Keratinocyte (primary cell): ENCODE measurements at regions not wholly inside any gene's neighbourhood (a gene's known extent, or its start where the extent isn't known, plus 50 kb on each side); places are given as distances from the start of the nearest gene placed in this dataset.

Source experiments
- DNase-seq: peaks from one replicate; pipeline ENCODE4 v3.0.0-alpha.2; 2011; ENCODE audit warnings: low read depth, missing footprints, low spot score
- FAIRE-seq: peaks from 2 replicates; lab custom pipeline; 2011; peaks lifted over from hg19 to GRCh38; lab: Jason Lieb, UNC
- H2AFZ ChIP-seq: 2 replicates; pipeline ENCODE4 v1.6.0; 2012; ENCODE audit warnings: low read length, control low read depth, inconsistent platforms; ENCODE audit not compliant: control insufficient read depth
- H3K27ac ChIP-seq: 2 replicates; pipeline ENCODE4 v1.5.1; 2011; ENCODE audit warnings: low read length; ENCODE audit not compliant: control insufficient read depth, insufficient read depth
- H3K27me3 ChIP-seq: 3 replicates; pipeline ENCODE4 v1.6.0; 2011; ENCODE audit warnings: low read length; ENCODE audit not compliant: control insufficient read depth, insufficient read depth; ENCODE audit errors: extremely low read depth
- H3K36me3 ChIP-seq, 2 experiments: 2 replicates in 1 of 2; 3 replicates in 1 of 2; pipeline ENCODE4 v1.5.1; 2011; ENCODE audit warnings: low read length in 2 of 2, mild to moderate bottlenecking in 1 of 2; ENCODE audit not compliant: control insufficient read depth in 2 of 2, insufficient read depth in 2 of 2; ENCODE audit errors: extremely low read depth in 1 of 2
- H3K4me1 ChIP-seq: 3 replicates; pipeline ENCODE4 v1.5.1; 2011; ENCODE audit warnings: low read length; ENCODE audit not compliant: control insufficient read depth, insufficient read depth; ENCODE audit errors: extremely low read depth
- H3K4me2 ChIP-seq: 3 replicates; pipeline ENCODE4 v1.6.0; 2011; ENCODE audit warnings: low read depth, low read length; ENCODE audit not compliant: control insufficient read depth, insufficient read depth; ENCODE audit errors: extremely low read depth
- H3K4me3 ChIP-seq, 3 experiments: fragments of 200-600 bp in 1 of 3; sonication (generic) in 1 of 3; 2 replicates in 2 of 3; 3 replicates in 1 of 3; pipeline ENCODE4 v1.5.1; 2011 to 2016; ENCODE audit warnings: low read length in 3 of 3, mild to moderate bottlenecking in 3 of 3, control low read depth in 2 of 3, inconsistent platforms in 1 of 3, low read depth in 1 of 3, mixed read lengths in 1 of 3, mixed run types in 1 of 3, moderate library complexity in 1 of 3; ENCODE audit not compliant: control insufficient read depth in 2 of 3, insufficient read depth in 2 of 3; ENCODE audit errors: extremely low read depth in 1 of 3
- H3K79me2 ChIP-seq: 2 replicates; pipeline ENCODE4 v1.6.0; 2012; ENCODE audit warnings: low read length; ENCODE audit not compliant: control insufficient read depth, insufficient read depth
- H3K9ac ChIP-seq: 3 replicates; pipeline ENCODE4 v1.6.0; 2011; ENCODE audit warnings: low read length; ENCODE audit not compliant: control insufficient read depth, insufficient read depth; ENCODE audit errors: extremely low read depth
- H3K9me1 ChIP-seq: 3 replicates; pipeline ENCODE4 v1.6.0; 2011; ENCODE audit warnings: low read length; ENCODE audit not compliant: control insufficient read depth, insufficient read depth; ENCODE audit errors: extremely low read depth
- H3K9me3 ChIP-seq: 2 replicates; pipeline ENCODE4 v1.5.1; 2012; ENCODE audit warnings: low read depth, low read length; ENCODE audit not compliant: control insufficient read depth
- H4K20me1 ChIP-seq: 3 replicates; pipeline ENCODE4 v1.6.0; 2011; ENCODE audit warnings: low read length; ENCODE audit not compliant: control insufficient read depth, insufficient read depth; ENCODE audit errors: extremely low read depth
- CTCF ChIP-seq, 3 experiments: IDR thresholded peaks in 1 of 3; conservative IDR thresholded peaks in 1 of 3; optimal IDR thresholded peaks in 1 of 3; 2 replicates in 2 of 3; 3 replicates in 1 of 3; pipeline versions ENCODE3 to v1.5.1; 2011; ENCODE audit warnings: low read length in 3 of 3, mild to moderate bottlenecking in 3 of 3, moderate library complexity in 2 of 3, control low read depth in 1 of 3, inconsistent platforms in 1 of 3; ENCODE audit not compliant: insufficient read depth in 2 of 3; ENCODE audit errors: extremely low read depth in 1 of 3
- EZH2 ChIP-seq: IDR thresholded peaks from one replicate; pipeline ENCODE4 v1.6.1; 2012; ENCODE audit warnings: inconsistent platforms, mild to moderate bottlenecking, low read length, moderate library complexity
- dilution Hi-C: fragments of 300-500 bp; cut with MboI; formaldehyde crosslinking; loops from one replicate; pipeline ENCODE4 v1.7.0; 2020; ENCODE audit warnings: low sequenced_read_pairs; ENCODE audit not compliant: extremely low pct_ligation_motif_present

- Histone ChIP-seq H3K9ac (no peak overlapping the region), H3K9me1 (no peaks in the 10 kb centered on the region), H3K27me3 (no peaks in the 10 kb centered on the region), H3K4me1 (peaks cover 30% of the 10 kb centered on the region), H3K27ac (no peak overlapping the region), H3K79me2 (no peaks in the 10 kb centered on the region), H3K4me3 (no peak overlapping the region), H2AFZ (no peak overlapping the region), H4K20me1 (no peaks in the 10 kb centered on the region), H3K9me3 (no peaks in the 10 kb centered on the region), H3K36me3 (no peaks in the 10 kb centered on the region), H3K4me2 (no peak overlapping the region)
- dilution Hi-C loops: no loop called here
- FAIRE-seq (peak; percentile 29), DNase-seq (no peak)
- TF ChIP-seq CTCF (optimal IDR thresholded peaks at IDR 0.05 in 1 of 3, IDR thresholded peaks at IDR 0.05 in 1 of 3, conservative IDR thresholded peaks at IDR 0.05 in 1 of 3; ENCODE audit: extremely low read depth in 1 of 3, insufficient read depth in 2 of 3, low read length in 3 of 3) (peak; percentile 29 to 44 (median 41)), EZH2 (no peak)
These were observed 93.4 kb upstream of the IRX4 start for GRCh38 chr5:1975898-1976765.

DNA sequence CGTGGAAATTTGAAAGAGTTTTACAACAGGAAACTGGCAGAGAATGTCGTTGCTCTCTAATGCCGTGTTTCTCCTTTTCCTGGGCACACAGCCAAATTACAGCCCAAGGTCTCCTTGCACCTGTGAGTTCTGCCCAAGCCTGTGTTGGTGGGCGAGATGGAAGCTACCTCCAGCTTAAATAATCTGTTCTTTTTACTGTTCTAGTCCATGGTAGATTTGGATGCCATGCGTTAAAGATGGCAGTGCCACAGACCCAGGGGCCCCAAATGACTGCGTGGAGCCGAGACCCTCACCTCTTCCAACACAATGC is 92.6 kb upstream of the IRX4 start:
- peak overlapping the region; percentile 71 for H3K4me2 ChIP-seq
- H3K9ac ChIP-seq: peak overlapping the region; percentile 71
- H3K4me3 ChIP-seq: no peak overlapping the region
- H3K27ac ChIP-seq: peak overlapping the region; percentile 91
- H2AFZ ChIP-seq: no peak overlapping the region
- H3K36me3 ChIP-seq: no peaks in the 10 kb centered on the region
- FAIRE-seq (peak; percentile 88), DNase-seq (peak; percentile 81)
- dilution Hi-C loops: no loop called here
- no peaks in the 10 kb centered on the region for H3K9me1 ChIP-seq
- H4K20me1 ChIP-seq: no peaks in the 10 kb centered on the region
- H3K4me1 ChIP-seq: peaks cover 30% of the 10 kb centered on the region
- no peaks in the 10 kb centered on the region for H3K79me2 ChIP-seq
- no peak for TF ChIP-seq EZH2
- TF ChIP-seq CTCF (optimal IDR thresholded peaks at IDR 0.05 in 1 of 3, IDR thresholded peaks at IDR 0.05 in 1 of 3, conservative IDR thresholded peaks at IDR 0.05 in 1 of 3; ENCODE audit: extremely low read depth in 1 of 3, insufficient read depth in 2 of 3, low read length in 3 of 3): no peak
- H3K27me3 ChIP-seq: no peaks in the 10 kb centered on the region
- no peaks in the 10 kb centered on the region for H3K9me3 ChIP-seq
